ENCODE measurements at regions not wholly inside any gene's neighbourhood (a gene's known extent, or its start where the extent isn't known, plus 50 kb on each side); places are given as distances from the start of the nearest gene placed in this dataset.

- TF ChIP-seq CTCF (IDR thresholded peaks at IDR 0.05; ENCODE audit: insufficient read depth, low read depth, low read length) (no peak), EZH2 (IDR thresholded peaks at IDR 0.05; ENCODE audit: insufficient read depth, low read length) (no peak)
Observed at GRCh38 chr13:97884707-97885468, 68.6 kb upstream of the IPO5 start.
